ENCODE measurements at regions not wholly inside any gene's neighbourhood (a gene's known extent, or its start where the extent isn't known, plus 50 kb on each side); places are given as distances from the start of the nearest gene placed in this dataset.
"Not testable (repeated sequence)": the region's sequence is repeated elsewhere in the genome, so short reads cannot be mapped to it uniquely, and the experiment has no call there.

DNA sequence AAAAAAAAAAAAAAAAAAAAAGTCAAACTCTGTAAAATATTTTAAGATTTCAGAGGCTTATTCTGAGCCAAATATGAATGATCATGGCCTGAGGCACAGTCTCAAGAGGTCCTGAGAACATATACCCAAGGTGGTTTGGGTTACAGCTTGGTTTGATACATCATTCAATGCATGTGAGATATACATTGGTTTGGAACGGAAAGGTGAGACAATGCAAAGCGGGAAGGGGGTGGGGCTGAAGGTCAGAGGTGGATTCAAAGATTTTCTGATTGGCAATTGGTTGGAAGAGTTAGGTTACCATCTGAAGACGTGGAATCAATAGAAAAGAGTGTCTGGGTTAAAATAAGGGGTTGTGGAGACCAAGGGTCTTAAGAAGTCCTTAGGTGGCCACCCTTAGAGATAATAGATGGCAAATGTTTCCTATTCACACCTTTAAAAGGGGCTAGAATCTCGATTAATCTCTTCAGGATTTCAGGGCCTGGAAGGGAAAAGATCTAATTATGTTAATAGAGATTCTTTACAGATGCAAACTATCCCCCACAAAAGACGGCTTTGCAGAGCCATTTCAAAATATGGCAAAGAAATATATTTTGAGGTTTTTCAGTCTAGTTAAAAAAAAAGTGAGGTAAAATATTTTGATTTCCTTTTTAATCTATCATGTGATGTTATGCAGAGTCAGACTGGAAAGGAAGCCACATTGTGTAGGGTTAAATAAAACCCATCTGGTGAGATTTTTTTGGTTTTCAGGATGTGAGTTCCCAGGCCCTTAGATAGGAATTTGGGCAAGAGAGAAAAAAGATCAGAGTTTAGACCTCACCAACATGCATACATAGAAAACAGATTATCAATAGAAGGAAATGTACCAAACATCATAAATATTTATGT lies 173.8 kb upstream of the CNOT2 start:
- ChIA-PET POLR2A (no interaction called here), CTCF (no interaction called here)

DNA sequence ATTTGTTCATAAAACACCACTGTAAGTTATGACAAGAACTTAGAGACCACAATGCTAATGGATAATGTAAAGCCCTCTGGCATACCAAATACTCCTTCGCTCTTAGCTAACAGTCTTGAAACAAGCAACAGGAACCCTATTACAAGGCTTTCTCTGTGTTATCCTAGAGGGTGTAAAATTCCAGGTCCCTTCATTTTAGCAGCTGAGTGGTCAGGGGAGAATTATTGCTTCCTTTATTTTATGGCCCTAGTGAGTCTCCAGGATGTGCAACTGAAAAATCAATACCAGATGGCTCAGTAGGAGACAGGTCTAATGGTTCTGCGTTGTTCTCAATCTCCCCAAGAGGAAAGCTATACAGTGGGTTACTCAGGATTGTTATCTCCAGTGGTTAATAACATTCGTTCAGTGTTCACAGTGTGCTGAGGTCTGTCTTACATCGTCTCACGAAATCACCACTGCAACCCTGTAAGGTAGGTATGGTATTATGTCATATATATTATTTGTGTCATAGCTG lies 172.7 kb upstream of the CNOT2 start:
- CTCF ChIA-PET = no interaction called here
- POLR2A ChIA-PET = no interaction called here

DNA sequence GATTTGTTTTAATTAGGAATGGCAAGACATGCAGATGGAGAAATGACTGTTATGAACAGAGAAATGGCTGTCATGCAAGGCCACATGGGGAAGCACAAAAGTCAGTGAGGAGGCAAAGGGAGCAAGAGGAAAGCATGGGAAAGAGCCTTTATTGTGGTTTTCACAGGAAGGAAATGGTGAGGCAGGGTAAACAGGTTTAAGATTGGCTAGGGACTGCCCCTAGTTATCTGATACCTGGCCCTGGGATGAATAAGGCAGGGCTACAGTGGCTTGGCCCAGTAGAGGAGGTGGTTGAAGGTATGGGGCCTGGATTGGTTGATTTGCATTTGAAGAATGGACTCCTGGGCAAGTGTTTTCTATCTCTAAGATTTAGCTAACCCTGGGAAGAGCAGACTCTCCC lies 168.7 kb upstream of the CNOT2 start:
- POLR2A ChIA-PET = no interaction called here
- CTCF ChIA-PET = no interaction called here

DNA sequence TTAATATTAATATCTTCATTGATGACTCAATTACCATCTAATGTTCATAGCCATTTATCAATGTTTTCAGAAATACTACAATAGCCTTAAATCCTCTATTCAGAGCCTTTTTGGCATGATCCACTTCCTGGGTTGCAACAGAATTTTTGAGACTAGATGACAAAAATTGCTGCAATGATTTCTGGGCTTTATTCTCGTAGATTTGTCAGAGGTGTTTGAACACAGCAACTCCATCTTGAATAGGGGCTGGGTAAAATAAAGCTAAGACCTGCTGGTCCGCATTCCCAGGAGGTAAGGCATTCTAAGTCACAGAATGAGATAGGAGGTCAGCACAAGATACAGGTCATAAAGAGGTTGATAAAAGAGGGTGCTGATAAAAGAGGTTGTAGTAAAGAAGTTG lies 165.8 kb upstream of the CNOT2 start:
- CTCF ChIA-PET = no interaction called here
- POLR2A ChIA-PET = no interaction called here

DNA sequence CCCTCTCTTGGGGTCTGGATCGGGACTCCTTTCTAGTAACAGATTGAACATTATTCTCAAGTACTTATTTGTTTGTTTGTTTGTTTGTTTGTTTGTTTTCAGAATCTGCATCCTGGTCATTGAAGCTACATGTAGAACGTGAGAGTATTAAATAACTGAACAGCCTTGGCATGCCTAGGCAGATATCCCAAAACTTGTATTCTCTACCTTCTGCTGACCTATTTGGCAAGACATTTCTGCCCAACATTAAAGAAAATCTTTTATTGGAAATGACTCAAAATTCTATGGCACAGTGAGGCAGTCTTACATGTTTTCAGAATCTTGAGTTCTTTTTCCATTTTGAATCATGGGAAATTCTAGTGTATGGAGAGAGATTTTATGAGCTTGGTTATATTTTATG lies 165.1 kb upstream of the CNOT2 start:
- ChIA-PET POLR2A (no interaction called here), CTCF (no interaction called here)

DNA sequence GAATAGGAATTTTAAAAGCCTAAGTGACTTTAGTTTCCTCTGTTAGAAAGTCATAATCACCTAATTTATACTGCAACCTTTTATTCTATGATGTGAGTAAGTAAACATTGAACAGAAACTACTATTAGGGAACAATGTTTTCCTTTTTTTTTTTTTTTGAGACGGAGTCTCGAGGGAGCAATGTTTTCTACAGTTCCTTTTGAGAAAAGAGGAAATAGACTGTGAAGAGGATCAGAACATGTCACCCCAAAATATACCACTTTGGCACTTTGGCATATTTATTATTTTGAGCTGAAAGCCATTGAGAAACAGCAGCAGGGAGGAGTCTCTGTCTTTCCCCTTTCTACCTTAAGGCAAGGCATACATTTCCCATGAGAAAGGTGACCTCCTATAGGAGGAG lies 162.7 kb upstream of the CNOT2 start:
- POLR2A ChIA-PET = no interaction called here
- CTCF ChIA-PET = no interaction called here

DNA sequence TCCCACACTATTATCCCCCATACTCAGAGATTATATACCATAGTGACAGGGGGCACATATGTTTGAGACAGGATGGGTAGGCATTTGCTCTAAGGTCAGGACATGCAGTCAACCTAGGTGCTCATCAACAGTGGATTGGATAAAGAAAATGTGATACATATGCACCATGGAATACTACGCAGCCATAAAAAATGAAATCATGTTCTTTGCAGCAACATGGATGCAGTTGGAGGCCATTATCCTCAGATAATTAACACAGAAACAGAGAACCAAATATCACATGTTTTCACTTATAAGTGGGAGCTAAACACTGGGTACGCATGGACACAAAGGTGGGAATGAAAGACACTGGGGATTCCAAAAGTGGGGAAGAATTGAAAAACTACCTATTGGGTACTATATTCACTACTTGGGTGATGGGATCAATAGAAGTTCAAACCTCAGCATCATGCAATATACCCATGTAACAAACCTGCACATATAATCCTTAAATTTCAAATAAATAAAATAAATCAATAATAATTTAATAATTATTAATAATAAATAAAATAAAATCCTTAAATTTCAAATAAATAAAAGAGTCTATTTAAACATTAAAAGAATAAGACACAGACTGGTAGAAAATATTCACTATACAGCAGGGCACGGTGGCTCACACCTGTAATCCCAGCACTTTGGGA lies 160.1 kb upstream of the CNOT2 start:
- ChIA-PET CTCF (no interaction called here), POLR2A (no interaction called here)

DNA sequence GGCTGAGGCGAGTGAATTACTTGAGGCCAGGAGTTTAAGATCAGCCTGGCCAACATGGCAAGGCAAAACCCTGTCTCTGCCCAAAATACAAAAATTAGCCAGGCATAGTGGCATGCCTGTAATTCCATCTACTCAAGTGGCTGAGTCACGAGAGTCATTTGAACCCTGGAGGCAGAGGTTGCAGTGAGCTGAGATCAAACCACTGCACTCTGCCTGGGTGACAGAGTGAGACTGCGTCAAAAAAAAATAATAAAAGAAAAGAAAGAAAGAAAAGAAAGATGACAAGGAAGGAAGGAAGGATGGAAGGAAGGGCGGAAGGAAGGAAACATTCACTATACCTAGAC lies 159.6 kb upstream of the CNOT2 start:
- CTCF ChIA-PET = no interaction called here
- POLR2A ChIA-PET = no interaction called here

DNA sequence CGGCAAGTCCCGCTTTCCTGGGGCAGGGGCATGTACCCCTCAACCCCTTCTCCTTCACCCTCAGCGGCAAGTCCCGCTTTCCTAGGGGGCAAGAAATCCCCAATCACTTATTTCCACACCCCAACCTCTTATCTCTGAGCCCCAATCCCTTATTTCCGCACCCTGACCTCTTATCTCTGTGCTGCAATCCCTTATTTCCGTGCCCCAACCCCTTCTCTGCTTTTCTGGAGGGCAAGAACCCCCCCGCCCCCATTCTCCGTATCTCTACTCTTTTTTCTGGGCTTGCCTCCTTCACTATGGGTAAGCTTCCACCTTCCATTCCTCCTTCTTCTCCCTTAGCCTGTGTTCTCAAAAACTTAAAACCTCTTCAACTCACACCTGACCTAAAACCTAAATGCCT lies 156.9 kb upstream of the CNOT2 start:
- CTCF ChIA-PET, POLR2A ChIA-PET: not testable (repeated sequence)

DNA sequence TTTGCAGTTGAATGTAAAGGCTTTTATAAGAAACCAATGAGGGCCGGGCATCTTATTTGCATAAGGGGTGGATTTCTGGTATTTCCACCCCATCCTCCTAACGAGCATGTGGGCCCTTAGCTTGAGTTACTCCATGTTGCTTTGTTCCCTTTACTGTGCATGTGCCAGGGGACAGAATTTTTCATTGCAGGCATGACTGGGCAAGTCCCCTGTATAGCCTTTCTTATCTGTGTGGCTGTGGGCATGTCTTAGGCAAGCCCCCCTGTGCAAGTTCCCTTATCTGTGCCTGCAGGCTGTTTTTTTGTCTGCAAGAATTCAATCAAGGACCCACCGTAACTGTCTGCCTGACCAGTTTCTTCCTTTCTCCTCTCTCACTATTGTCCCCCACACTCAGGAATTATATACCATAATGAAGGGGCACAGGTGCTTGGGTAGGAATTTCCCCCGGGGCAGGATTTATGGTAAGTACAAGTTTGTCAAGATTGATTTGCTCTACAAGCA lies 152.2 kb upstream of the CNOT2 start:
- CTCF ChIA-PET = no interaction called here
- POLR2A ChIA-PET = no interaction called here

DNA sequence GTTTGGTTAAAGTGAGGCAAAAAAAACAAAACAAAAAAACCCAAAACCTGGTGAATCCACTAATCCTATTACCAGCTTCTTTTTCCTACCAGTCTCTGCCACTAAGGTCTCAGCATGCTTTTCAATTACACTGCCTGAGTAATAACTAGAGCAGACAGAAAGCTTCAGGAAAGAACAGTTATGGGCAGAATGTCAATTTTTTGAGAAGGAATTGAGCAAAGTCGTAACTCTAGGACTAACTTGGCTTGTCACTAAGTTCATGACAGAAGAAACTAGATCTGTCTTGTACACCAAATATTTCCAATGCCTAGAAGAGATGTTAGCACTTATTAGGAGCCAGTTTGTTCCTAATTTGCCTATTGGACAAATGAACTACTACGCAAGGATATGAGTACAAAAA lies 148.8 kb upstream of the CNOT2 start:
- CTCF ChIA-PET = no interaction called here
- POLR2A ChIA-PET = no interaction called here

DNA sequence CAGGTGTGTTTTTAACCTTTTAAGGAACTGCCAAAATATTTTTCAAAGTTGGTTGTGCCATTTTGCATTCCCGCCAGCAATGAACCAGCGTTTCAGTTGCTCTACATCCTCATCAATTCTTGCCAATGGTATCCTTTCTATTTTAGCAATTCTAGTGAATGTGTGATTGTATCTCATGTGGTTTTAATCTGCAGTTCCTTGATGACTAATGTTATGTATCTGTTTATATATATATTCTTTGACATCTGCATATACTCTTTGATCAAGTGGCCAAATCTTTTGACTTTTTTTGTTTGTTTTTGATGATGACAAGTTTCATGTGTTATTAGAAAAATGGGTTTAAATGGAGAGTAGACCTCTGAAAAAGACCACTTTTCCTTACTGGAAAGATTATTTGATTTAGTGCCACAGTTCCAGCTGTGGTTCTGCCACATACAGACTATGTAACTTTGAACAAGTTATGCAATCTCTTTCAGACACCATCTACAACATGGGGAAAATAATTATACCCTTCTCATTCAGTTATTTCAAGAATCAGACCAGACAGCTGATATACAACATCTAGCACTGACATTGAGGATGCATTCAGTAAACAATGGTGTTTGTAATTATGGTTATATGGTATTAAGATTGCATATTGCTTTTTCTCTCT lies 146.3 kb upstream of the CNOT2 start:
- POLR2A ChIA-PET = no interaction called here

DNA sequence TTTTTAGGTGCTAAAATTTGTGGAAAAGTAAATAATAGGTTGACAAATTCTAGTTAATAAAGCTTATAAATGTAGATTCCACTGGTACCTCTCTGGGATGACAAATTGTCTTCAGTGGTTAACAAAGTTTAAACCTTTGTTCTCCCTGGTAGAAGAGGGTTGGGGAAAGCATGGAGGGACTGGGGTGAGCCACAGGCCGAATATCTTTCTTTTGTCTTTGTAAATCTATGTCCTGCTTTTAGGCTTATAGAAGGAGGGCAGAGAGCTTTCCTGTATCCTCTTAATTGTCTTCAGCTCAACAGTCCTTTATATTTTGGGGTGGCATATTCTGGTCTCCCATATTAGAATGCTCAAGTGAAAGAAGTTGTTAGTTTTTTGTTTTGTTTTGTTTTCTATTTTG lies 142.2 kb upstream of the CNOT2 start:
- CTCF ChIA-PET = no interaction called here
- POLR2A ChIA-PET = no interaction called here

More for the DNA sequence above, 146.3 kb upstream of the CNOT2 start:
- CTCF ChIA-PET = no interaction called here

DNA sequence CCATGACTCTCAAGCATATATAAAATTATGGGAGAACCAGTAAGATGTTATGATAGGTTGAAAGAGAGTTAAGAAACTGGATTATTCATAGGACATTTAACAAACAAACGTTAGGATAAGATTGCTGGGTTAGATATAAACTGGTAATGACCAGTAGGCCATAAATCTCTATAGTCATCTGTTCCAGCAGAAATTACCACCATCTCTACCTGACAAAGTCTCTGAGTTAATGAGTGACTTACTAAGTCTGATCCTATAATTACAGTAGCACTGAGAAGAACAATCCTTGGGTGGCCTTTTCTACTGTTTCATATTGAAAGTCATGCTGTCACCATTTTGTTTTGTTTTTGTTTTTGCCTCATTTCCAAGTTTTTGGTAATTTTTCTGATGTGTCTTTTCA lies 136.9 kb upstream of the CNOT2 start:
- ChIA-PET POLR2A (no interaction called here), CTCF (no interaction called here)

DNA sequence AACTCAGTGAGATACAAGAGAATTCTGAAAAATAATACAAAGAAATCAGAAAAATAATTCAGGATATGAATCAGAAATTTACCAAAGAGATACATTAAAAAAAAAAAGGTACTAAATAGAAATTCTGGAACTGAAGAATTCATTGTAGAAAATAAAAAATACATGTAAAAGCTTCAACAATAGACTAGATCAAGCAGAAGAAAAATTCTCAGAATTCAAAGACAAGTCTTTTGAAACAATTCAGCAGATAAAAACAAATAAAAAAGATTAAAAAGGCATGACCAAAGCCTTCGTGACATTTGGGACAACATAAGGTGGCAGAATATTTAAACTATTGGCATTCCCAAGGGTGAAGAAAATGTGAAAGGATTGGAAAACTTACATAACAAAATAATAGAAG lies 133.1 kb upstream of the CNOT2 start:
- CTCF ChIA-PET = no interaction called here
- POLR2A ChIA-PET = no interaction called here

DNA sequence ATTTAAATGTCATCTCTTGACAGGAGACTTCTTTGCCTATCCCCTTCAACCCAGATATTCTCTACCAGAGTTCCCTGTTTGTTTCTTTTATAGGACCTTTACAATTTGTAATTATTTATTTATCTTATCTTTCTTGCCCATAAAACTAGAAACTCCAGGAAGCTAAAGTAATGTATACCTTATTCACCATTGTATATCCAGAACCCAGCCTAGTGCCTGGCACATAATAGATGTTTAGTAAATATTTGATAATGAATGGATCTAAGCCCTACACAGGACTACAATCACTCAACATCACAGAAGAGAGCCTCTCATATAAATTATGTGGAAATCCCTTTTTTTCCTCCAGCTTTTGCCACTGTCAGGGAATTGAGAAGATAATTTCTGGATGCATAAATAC lies 125.6 kb upstream of the CNOT2 start:
- ChIA-PET CTCF (no interaction called here), POLR2A (no interaction called here)

DNA sequence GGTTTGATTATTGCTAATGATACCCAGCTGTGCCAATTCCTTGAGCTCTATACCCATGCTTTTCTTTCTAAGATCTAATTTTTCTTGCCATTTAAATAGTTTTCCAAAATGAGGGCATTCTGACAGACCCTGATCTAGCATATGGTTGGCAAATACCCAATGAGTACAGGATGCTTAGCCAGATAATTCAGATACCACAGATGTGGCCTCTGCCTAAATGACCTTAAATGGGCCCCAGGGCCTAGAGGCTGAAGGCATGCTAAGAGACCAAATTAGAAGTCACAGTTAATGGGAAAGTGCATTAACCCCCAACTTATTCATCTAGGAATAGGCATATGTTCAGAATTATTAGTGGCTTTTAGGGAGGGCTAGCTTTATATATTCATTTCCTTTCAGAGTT lies 122.3 kb upstream of the CNOT2 start:
- CTCF ChIA-PET = no interaction called here
- POLR2A ChIA-PET = no interaction called here

DNA sequence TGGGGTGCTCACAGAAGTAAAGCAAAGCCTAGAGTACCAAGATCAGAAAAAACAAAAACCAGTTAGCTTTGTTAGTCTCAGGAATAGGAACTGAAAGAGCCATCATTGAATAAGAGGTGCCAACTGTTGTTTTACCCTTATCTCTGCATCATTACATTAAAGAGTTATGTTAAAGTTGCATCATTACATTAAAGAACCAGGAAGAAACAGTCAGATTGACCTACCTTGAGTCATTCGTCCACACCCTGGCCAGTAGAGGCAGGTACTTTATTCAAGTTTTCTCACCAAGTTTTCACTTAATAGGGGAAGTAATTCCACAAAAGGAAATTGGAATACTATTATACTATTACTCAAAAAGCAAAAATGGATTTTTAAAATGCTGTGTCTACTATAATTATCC lies 121.7 kb upstream of the CNOT2 start:
- ChIA-PET POLR2A (no interaction called here), CTCF (no interaction called here)

DNA sequence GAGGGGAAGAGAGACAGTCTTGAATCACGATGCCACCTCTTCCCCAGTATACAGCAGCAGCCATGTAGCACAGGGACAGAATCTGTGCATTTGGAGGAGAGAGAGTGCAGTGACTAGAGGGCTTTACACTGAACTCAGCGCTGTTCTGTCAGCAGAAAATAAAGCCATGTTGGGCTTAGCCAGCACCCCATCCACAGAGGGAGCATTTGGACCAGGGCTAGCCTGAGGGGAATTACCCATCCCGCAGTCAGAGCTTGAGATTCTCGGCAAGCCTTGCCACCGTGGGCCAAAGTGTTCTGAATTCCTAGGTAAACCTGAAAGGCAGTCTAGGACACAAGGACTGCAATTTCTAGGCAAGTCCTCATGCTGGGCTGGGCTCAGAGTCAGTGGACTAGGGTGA lies 120.4 kb upstream of the CNOT2 start:
- CTCF ChIA-PET = no interaction called here
- POLR2A ChIA-PET = no interaction called here

DNA sequence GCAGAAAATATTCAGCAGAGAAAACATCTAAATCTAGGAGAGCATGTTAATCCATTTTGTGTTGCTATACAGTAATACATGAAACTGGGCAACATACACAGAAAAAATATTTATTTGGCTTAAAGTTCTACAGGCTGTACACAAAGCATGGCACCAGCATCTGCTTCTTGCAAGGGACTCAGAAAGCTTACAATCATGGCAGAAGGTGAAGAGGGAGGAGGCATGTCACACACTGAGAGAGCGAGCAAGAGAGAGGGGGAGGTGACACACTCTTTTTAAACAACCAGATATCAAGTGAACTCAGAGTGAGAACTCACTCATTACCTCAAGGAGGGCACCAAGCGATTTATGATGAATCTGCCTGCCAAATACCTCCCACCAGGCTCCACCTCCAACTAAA lies 94.2 kb upstream of the CNOT2 start:
- ChIA-PET CTCF (interaction anchor here (1.1 kb wide), 1 partner anchor 570 kb away, joined by 3 read pairs; no protein-coding TSS in a partner anchor), POLR2A (no interaction called here)

DNA sequence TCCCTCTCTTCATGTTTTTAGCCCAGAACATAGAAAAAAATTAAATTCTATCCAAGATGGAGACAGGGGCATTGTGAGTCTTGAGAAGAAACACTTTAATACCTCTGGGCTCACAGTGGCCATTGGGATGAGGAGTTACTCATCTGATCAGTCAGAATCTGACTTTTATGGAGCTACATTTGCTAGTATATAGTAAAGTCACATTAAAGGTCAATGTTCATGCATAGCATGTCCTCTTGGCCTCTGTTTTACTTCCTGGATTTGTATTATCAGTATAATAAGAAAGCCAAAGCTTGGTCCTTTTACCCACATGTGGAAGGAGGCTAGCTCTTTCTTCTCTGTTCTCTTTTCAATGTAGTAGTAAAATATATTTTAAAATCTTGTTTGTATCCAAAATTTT lies 93.6 kb upstream of the CNOT2 start:
- ChIA-PET CTCF (interaction anchor here (1.1 kb wide), 1 partner anchor 570 kb away, joined by 3 read pairs; no protein-coding TSS in a partner anchor), POLR2A (no interaction called here)
